ENCODE measurements at regions not wholly inside any gene's neighbourhood (a gene's known extent, or its start where the extent isn't known, plus 50 kb on each side); places are given as distances from the start of the nearest gene placed in this dataset.

- DNase-seq (ENCODE audit: low spot score): peak; percentile 73
Measured at GRCh38 chr3:177536873-177537272, 339.6 kb upstream of the TBL1XR1 start.

DNA sequence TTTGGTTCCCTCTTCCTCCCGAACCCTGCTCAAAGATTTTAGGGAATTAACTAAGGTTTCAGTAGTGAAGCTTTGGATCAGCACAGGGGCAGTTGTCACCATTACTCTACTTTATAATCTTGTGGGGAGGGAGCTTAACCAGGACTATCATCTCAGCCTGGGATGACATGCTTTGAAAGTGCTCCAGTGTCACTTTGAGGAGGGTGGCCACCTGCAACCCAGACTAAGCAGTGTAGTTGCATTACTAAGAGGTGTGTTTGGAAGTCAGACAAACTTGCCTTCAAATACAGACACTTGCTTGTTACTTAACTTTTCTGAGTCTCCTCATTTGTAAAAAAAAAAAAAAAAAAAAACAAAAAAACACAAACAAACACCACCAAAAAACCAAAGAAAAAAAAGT lies 340.3 kb upstream of the TBL1XR1 start:
- no peak for DNase-seq (ENCODE audit: low spot score)

DNA sequence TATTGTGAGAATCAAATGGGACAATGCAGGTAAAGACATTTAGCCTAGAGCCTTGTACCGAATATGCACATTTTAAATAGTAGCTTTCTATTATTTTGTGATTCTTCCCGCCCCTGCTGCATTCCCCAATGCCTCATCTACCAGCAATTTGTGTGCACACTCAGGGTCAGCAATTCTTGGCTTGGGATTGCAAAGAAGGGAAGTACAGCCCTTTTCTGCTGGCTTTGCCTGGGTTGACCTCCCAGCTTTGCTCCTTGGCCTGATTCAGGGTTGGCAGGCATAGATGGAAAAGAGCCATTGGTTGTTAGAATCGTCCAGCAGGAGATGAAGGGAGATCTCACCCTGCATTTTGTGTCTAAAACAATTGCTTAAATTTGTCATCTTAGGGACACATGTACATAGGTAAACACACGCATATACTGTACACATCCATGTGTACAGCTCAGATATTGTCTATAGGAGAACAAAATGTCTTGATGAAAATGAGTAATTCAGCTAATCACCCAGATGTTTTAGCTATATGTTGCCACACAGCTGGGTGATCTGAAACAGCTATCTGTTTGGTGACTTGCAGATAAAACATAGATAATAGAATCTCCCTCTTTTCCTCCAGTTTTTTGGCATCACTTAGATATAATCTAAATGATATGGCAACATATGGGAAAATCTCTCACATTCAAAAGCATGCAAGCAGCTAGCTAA lies 340.9 kb upstream of the TBL1XR1 start:
- DNase-seq (ENCODE audit: low spot score): peak; percentile 76

DNA sequence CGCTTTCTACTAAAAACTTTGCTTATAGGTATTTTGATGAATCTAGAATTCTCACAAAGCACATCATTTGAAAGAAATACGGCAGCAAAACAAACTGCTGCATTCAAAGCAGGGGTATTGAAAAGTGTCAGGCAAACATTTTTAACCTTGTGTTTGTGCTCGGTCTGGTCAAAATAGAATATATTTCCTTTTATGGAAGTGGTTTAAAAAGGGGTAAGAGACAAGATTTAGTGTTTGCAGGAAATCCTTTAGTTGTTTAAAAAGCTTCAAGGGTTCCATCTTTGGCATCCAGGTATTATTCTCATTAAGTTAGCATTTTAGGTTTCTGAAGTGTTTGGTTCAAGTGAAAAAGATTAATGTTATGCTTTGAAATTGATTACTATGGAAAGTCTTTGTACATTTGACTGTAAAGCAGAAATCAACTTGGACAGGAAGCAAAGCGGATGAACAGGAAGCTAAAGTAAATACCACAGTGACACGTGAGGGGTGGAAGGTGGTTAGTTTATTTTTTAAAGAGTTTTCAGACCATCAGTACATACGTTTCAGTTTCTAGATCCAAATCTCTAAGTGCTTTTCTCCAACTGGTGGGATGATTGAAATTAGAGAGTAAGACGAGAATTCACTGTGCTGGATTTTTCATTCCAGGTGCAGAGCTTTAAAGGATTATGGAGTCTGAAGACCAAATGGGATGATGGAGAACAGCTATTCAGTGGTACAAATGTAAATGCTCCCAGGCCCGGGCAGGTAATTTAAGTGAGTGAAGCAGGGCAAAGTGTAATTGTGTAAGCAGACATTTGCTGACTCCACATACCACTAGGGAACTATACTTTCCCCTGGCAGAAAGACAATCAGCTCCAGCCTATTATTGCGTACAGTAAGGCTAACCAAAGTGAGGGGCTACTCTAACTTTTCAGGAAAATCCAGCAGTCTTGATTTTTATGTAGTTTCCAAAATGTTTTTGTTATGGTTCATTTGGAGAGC lies 341.8 kb upstream of the TBL1XR1 start:
- DNase-seq (ENCODE audit: low spot score): no peak

DNA sequence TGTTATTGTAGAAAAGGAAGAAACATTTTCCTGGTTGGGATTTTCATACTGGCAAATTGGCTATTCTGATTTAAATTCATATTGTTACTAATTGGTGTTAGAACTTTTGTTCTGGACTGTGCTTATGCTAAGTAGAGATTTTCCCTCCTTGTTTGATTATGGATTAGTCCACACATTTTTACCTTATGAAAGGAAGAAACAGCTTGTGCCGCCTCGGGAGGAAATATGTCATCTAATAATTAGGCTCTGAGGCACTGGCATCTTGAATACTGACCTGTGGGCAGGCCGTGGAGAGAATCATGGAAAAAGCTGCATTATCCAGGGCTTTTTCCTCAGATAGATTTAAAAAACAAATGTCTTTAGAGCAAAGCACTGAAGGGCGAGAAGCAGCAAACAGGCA lies 344.3 kb upstream of the TBL1XR1 start:
- no peak for DNase-seq (ENCODE audit: low spot score)

GRCh38 chr3:177545964-177546363 lies 348.7 kb upstream of the TBL1XR1 start:
- DNase-seq (ENCODE audit: low spot score): no peak

GRCh38 chr3:177547711-177548350 lies 350.5 kb upstream of the TBL1XR1 start:
- DNase-seq (ENCODE audit: low spot score): no peak

DNA sequence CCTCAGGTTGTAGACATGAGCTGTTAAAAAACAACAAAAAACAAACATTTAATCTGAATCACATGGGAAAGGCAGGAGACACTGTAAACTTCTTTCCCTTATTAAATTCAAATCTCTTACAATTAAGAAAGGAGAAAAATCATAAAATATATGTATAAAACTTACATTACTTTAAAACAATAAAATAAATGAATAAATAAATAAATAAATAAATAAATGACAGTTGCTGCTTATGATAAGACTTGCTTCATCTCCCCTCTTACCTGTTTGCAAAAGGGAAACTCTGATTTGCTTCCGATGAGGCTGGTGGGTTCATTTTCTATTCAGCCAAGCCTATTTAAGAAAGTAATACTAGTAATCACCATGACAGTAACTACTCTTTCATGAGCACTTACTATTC lies 353.4 kb upstream of the TBL1XR1 start:
- no peak for DNase-seq (ENCODE audit: low spot score)

GRCh38 chr3:177551431-177551836 lies 354.2 kb upstream of the TBL1XR1 start:
- DNase-seq (ENCODE audit: low spot score): no peak

GRCh38 chr3:177552051-177552450 lies 354.8 kb upstream of the TBL1XR1 start:
- DNase-seq (ENCODE audit: low spot score): no peak

DNA sequence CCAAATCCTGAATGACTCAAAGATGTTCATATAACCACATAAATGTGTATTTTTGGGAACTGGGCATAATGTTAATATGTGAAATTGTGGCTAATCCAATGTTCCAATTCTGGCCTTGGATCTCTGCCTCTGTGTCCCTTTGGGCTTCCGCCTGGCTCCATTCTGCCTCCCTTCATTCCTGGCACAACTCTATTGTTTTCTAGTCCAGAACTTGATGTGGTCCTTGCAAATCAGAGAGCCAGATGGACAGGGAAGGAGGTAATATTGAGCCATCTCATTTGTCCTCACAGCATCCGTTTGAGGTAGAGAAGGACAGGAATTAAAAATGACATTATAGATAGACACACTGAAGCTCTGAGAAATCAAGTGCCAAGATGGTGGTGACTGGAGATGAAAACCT lies 355.7 kb upstream of the TBL1XR1 start:
- DNase-seq (ENCODE audit: low spot score): no peak

DNA sequence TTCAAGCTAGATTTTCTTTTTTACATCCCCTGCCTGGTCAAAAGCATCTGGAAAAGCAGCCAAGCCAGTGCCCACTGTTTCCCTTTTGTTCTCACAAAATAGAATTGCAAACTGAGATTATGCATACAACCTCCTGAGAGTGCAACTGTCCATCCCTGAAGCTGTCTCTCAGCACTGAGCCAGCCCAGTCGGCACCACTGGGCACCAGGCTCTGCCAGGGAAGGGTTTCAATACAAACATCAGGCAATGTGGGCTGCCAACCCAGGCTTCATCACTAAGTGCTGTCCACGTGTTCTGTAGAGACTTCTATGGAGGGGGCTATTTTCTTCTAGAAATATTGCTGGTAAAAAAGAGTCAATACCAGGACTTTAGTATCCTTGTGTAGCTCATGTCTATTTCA lies 356.3 kb upstream of the TBL1XR1 start:
- DNase-seq (ENCODE audit: low spot score): peak; percentile 49

DNA sequence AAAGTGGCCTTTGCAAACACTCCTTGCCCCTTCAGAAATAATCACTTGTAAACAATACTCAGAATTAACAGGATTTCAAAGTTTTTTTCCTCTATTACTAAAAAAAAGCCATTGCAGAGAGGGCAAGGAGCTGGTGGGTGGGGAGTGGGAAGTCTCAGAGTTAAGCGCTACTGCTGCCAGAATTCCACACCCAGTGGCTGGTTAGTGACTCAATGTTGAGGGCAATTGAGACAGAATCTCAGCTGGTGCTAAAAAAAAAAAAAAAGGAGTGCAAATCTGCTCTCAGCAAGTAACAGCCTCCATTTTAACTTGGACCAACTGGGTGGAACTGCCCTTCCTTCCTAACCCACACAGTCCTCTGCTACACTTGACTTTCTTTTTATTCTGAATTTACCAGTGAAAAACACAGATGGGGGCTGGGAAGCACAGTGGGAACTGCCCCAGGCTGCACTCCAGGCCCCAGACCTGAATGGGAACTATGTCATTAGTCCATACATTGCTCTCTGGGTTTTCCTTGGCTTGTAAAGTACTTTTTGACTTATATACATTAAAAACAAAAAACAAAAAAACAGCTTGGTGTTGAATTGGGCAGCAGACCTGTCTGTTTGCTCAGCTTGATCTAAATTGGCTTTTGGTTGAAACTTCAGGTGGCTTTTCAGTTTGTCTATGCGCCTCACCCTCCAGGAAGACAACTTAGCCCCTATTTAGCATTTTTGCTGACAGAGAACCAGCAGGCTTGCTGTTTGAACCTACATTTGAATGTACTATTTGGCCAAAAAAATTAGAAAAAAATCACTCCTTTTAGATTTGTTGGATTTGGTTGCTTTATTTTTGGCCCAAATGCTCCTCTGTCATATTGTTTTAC lies 357.8 kb upstream of the TBL1XR1 start:
- DNase-seq (ENCODE audit: low spot score): no peak

GRCh38 chr3:177557548-177557947 lies 360.3 kb upstream of the TBL1XR1 start:
- no peak for DNase-seq (ENCODE audit: low spot score)

DNA sequence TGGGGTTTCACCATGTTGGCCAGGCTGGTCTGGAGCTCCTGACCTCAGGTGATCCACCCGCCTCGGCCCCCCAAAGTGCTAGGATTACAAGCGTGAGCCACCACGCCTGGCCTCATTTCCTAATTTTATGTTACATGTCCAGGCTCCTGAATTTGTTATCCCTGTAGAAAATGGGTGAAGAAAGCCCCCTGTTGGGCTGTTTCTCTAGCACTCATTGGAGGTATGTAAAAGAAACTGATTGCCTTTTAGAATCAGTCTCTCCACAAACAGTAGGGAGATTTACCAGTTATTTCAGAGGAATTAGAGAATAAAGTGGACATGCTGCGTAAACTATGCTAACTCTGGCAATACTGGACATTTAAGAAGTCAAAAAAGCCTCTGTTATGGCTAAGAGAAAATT lies 364.1 kb upstream of the TBL1XR1 start:
- DNase-seq (ENCODE audit: low spot score): no peak

- no peak for DNase-seq (ENCODE audit: low spot score)
Measured at GRCh38 chr3:177561769-177562392, 364.6 kb upstream of the TBL1XR1 start.

DNA sequence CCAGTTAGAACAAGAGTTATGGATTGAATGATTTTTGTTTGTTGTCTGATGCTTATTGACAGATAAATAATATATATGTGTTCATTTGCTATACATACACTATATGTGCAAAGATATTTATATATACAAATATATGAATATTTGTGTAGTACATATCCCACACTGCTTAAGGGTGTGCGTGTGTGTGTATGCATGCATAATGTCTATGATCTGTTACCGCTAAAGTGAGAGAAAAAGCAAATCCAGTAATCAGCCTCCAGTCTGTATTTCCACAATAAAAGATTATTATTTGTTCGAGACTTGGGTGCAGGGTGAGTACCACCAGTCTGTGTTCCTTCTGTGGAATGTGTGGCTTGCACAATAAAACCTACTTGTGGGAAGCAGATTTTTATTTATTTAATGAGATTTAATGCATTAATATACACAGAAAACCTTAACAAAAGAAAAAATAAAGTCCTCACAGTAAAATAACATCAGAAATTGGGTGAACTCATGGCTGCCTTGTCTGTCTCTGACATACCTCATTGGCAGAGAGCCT lies 366.0 kb upstream of the TBL1XR1 start:
- DNase-seq (ENCODE audit: low spot score): no peak

- no peak for DNase-seq (ENCODE audit: low spot score)
Measured at GRCh38 chr3:177563792-177564191, 366.5 kb upstream of the TBL1XR1 start.

DNA sequence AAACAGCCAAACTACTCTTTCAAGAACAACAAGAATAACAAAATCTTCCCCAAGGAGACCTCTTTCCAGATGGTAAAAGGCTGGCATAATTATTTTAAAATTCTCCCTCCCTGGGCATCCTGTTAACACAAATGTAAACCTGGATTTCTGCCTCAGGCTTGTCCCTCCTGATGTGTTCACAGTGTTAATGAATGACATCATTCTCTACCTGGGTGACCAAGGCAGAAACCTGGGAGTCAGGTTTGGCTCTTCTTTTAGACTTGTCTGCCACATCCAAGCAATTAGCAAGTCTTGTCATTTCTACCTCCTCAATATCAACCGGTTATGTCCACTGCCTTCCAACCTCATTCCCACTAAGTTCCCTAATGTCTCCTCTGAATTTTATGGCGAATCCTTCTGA lies 368.7 kb upstream of the TBL1XR1 start:
- no peak for DNase-seq (ENCODE audit: low spot score)

- DNase-seq (ENCODE audit: low spot score): no peak
Measured at GRCh38 chr3:177567833-177568232, 370.6 kb upstream of the TBL1XR1 start.

- no peak for DNase-seq (ENCODE audit: low spot score)
Measured at GRCh38 chr3:177569193-177569592, 371.9 kb upstream of the TBL1XR1 start.

All from putamen (tissue), 1 donor.